ENCODE measurements at regions not wholly inside any gene's neighbourhood (a gene's known extent, or its start where the extent isn't known, plus 50 kb on each side); places are given as distances from the start of the nearest gene placed in this dataset.
"Not testable (repeated sequence)": the region's sequence is repeated elsewhere in the genome, so short reads cannot be mapped to it uniquely, and the experiment has no call there.

GRCh38 chr2:7724336-7724735 is 807.1 kb downstream of the RNF144A start:
- DNase-seq (ENCODE audit: low read depth), result no peak

GRCh38 chr2:7725171-7725849 is 808.1 kb downstream of the RNF144A start:
- DNase-seq (ENCODE audit: low read depth), result no peak

- no peak for DNase-seq (ENCODE audit: low read depth)
These were observed 808.6 kb downstream of the RNF144A start for GRCh38 chr2:7725850-7726242.

- no peak for DNase-seq (ENCODE audit: low read depth)
These were observed 809.8 kb downstream of the RNF144A start for GRCh38 chr2:7726989-7727388.

- no peak for DNase-seq (ENCODE audit: low read depth)
These were observed 811.2 kb downstream of the RNF144A start for GRCh38 chr2:7728388-7728787.

GRCh38 chr2:7730449-7730848 is 813.2 kb downstream of the RNF144A start:
- no peak for DNase-seq (ENCODE audit: low read depth)

GRCh38 chr2:7730990-7731389 is 813.8 kb downstream of the RNF144A start:
- no peak for DNase-seq (ENCODE audit: low read depth)

- no peak for DNase-seq (ENCODE audit: low read depth)
These were observed 815.3 kb downstream of the RNF144A start for GRCh38 chr2:7732497-7732896.

GRCh38 chr2:7736646-7737305 is 819.6 kb downstream of the RNF144A start:
- DNase-seq (ENCODE audit: low read depth), result no peak

- no peak for DNase-seq (ENCODE audit: low read depth)
These were observed 821.4 kb downstream of the RNF144A start for GRCh38 chr2:7738596-7738995.

- DNase-seq (ENCODE audit: low read depth), result no peak
These were observed 822.9 kb downstream of the RNF144A start for GRCh38 chr2:7740114-7740513.

GRCh38 chr2:7742301-7742700 is 825.1 kb downstream of the RNF144A start:
- no peak for DNase-seq (ENCODE audit: low read depth)

- DNase-seq (ENCODE audit: low read depth), result no peak
These were observed 827.6 kb downstream of the RNF144A start for GRCh38 chr2:7744827-7745226.

- DNase-seq (ENCODE audit: low read depth), result no peak
These were observed 828.2 kb downstream of the RNF144A start for GRCh38 chr2:7745369-7745768.

- DNase-seq (ENCODE audit: low read depth), result no peak
These were observed 831.7 kb downstream of the RNF144A start for GRCh38 chr2:7748717-7749415.

- no peak for DNase-seq (ENCODE audit: low read depth)
These were observed 832.8 kb downstream of the RNF144A start for GRCh38 chr2:7749895-7750559.

GRCh38 chr2:7752291-7752690 is 835.1 kb downstream of the RNF144A start:
- no peak for DNase-seq (ENCODE audit: low read depth)

- no peak for DNase-seq (ENCODE audit: low read depth)
These were observed 836.6 kb downstream of the RNF144A start for GRCh38 chr2:7753777-7754176.

- no peak for DNase-seq (ENCODE audit: low read depth)
These were observed 838.7 kb downstream of the RNF144A start for GRCh38 chr2:7755879-7756278.

- no peak for DNase-seq (ENCODE audit: low read depth)
These were observed 841.0 kb downstream of the RNF144A start for GRCh38 chr2:7758073-7758759.

GRCh38 chr2:7759898-7760297 is 842.7 kb downstream of the RNF144A start:
- no peak for DNase-seq (ENCODE audit: low read depth)

- not testable (repeated sequence) for DNase-seq (ENCODE audit: low read depth)
These were observed 846.2 kb downstream of the RNF144A start for GRCh38 chr2:7763418-7763817.

All from CMK (cell line).